ENCODE measurements at regions not wholly inside any gene's neighbourhood (a gene's known extent, or its start where the extent isn't known, plus 50 kb on each side); places are given as distances from the start of the nearest gene placed in this dataset.

GRCh38 chr2:2862386-2862785, 515.2 kb downstream of the EIPR1 start:
- TF ChIP-seq EP300 (IDR thresholded peaks at IDR 0.05) (no peak), POLR2A (IDR thresholded peaks at IDR 0.05) (no peak)

Data from sigmoid colon (tissue), 4 donors.